Osteocyte (in vitro differentiated cells): ENCODE measurements at regions not wholly inside any gene's neighbourhood (a gene's known extent, or its start where the extent isn't known, plus 50 kb on each side); places are given as distances from the start of the nearest gene placed in this dataset. TPM values are rescaled to one million over a fixed set of nuclear protein-coding genes. Genes with fewer than 3 reads are reported as not detected.
A peak's percentile ranks its signal among the peaks of the same experiment; 100 is the strongest.

Source experiments
- DNase-seq: peaks from one replicate; pipeline ENCODE4 v3.0.0; 2021; ENCODE audit warnings: mixed read lengths; ENCODE audit not compliant: unreplicated experiment; ENCODE audit errors: extremely low spot score
- H3K27ac Mint-ChIP-seq: one replicate; pipeline ENCODE4 v1.8.0; 2021; ENCODE audit warnings: mild to moderate bottlenecking, mixed read lengths; ENCODE audit not compliant: unreplicated experiment
- H3K27me3 Mint-ChIP-seq: one replicate; pipeline ENCODE4 v1.8.0; 2021; ENCODE audit warnings: mixed read lengths; ENCODE audit not compliant: unreplicated experiment
- H3K36me3 Mint-ChIP-seq: one replicate; pipeline ENCODE4 v1.8.0; 2021; ENCODE audit warnings: mixed read lengths; ENCODE audit not compliant: unreplicated experiment
- H3K4me1 Mint-ChIP-seq: one replicate; pipeline ENCODE4 v1.8.0; 2021; ENCODE audit warnings: mixed read lengths; ENCODE audit not compliant: unreplicated experiment
- H3K4me3 Mint-ChIP-seq: one replicate; pipeline ENCODE4 v1.8.0; 2021; ENCODE audit warnings: mild to moderate bottlenecking, moderate library complexity, mixed read lengths; ENCODE audit not compliant: unreplicated experiment
- H3K9me3 Mint-ChIP-seq: one replicate; pipeline ENCODE4 v1.8.0; 2021; ENCODE audit warnings: mixed read lengths; ENCODE audit not compliant: unreplicated experiment
- CTCF ChIP-seq: fragments of 200-600 bp; sonication (generic); IDR thresholded peaks from 2 replicates; pipeline ENCODE4 v1.5.0; 2021; ENCODE audit warnings: antibody characterized with exemption, mild to moderate bottlenecking, moderate library complexity
- microRNA-seq: library from miRNA; unstranded; fragments of <30 nt; microRNA quantifications from one replicate; pipeline ENCODE4 v1.1.0, GENCODE V29; 2020; ENCODE audit not compliant: unreplicated experiment

DNA sequence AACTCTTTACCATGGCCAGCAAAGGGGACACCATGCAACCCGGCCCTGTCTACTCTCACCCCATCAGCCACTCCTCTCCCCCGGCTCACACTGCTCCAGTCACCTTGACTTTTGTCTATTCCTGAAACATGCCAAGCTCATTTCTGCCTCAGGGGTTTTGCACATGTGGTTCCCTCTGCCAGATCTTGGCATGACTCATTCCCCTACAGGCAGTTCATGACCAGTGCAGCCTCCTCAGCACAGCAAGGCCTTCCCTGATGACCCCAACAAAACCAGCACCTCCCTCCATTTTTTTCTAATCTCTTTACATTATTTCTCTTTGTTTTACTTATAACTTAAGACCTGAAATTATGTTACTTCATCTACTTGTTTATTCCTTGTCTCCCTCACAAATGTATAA lies 58.6 kb upstream of the GJB5 start:
- no peak overlapping the region for H3K4me3 Mint-ChIP-seq
- peak; percentile 71 for DNase-seq
- no peaks in the 10 kb centered on the region for H3K27me3 Mint-ChIP-seq
- H3K9me3 Mint-ChIP-seq, result peaks cover 13% of the 10 kb centered on the region
- TF ChIP-seq CTCF, result no peak
- H3K4me1 Mint-ChIP-seq, result no peaks in the 10 kb centered on the region
- H3K27ac Mint-ChIP-seq, result no peak overlapping the region
- H3K36me3 Mint-ChIP-seq, result no peaks in the 10 kb centered on the region

DNA sequence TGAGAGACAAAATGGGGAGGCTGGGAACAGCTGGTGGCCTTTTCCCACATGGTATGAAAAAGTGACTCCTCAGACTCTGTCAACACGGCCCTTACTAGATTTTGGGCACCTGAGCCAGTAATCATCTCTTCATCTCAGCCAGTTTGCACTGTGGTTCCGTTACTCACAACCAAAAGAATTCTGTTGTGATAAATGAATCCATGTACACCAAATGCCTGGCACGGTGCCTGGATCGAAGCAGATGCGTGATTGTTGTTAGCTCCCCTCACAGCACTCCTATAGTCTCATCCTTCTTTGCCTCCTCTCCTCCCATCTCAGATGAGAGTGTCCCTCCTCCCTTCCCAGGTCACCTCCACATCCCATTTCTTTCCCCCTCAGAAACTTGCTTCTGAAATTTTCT lies 57.9 kb upstream of the GJB5 start:
- DNase-seq, result no peak
- H3K4me1 Mint-ChIP-seq, result no peaks in the 10 kb centered on the region
- no peaks in the 10 kb centered on the region for H3K27me3 Mint-ChIP-seq
- H3K4me3 Mint-ChIP-seq, result no peak overlapping the region
- H3K36me3 Mint-ChIP-seq, result no peaks in the 10 kb centered on the region
- TF ChIP-seq CTCF, result no peak
- H3K27ac Mint-ChIP-seq, result no peak overlapping the region
- H3K9me3 Mint-ChIP-seq, result peaks cover 13% of the 10 kb centered on the region

- H3K9me3 Mint-ChIP-seq, result peaks cover 13% of the 10 kb centered on the region
- H3K4me1 Mint-ChIP-seq, result no peaks in the 10 kb centered on the region
- H3K4me3 Mint-ChIP-seq, result no peak overlapping the region
- no peak overlapping the region for H3K27ac Mint-ChIP-seq
- H3K36me3 Mint-ChIP-seq, result no peaks in the 10 kb centered on the region
- no peak for TF ChIP-seq CTCF
- no peaks in the 10 kb centered on the region for H3K27me3 Mint-ChIP-seq
- peak; percentile 75 for DNase-seq
These were observed 57.0 kb upstream of the GJB5 start for GRCh38 chr1:34697818-34698217.

GRCh38 chr1:34701326-34702060 lies 53.4 kb upstream of the GJB5 start:
- H3K9me3 Mint-ChIP-seq, result peaks cover 5% of the 10 kb centered on the region
- H3K27me3 Mint-ChIP-seq, result no peaks in the 10 kb centered on the region
- no peak for DNase-seq
- no peaks in the 10 kb centered on the region for H3K36me3 Mint-ChIP-seq
- no peaks in the 10 kb centered on the region for H3K4me1 Mint-ChIP-seq
- no peak overlapping the region for H3K4me3 Mint-ChIP-seq
- H3K27ac Mint-ChIP-seq, result no peak overlapping the region
- TF ChIP-seq CTCF, result no peak

Small RNA genes lying in the stretch of these regions (microRNA-seq; reads per million reads assigned to microRNA genes)
- not detected for gene MIR552
